ENCODE measurements at regions not wholly inside any gene's neighbourhood (a gene's known extent, or its start where the extent isn't known, plus 50 kb on each side); places are given as distances from the start of the nearest gene placed in this dataset.
"Not testable (repeated sequence)": the region's sequence is repeated elsewhere in the genome, so short reads cannot be mapped to it uniquely, and the experiment has no call there.

DNA sequence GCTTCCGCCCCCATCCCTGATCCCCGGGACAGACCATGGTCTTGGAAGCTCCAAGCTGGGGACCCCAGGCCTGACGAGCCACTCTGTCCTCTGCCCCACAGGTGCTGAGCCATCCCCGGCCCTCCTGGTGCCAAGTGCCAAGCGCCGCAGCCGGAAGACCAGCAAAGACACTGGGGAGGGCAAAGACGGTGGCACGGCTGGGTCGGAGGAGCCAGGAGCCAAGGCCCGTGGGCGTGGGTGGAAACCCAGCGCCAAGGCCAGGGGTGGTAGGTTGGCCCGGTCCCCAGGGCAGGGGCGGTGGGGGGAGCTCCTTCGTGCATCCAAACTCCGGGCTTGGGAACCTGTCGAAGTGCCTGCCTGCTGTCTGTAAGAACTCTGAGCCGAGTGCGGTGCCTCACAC, 130.3 kb downstream of the ZNF479 start:
- TF ChIP-seq POLR2A, EP300 (IDR thresholded peaks at IDR 0.05): not testable (repeated sequence)
- TF ChIP-seq, protein P1, sequence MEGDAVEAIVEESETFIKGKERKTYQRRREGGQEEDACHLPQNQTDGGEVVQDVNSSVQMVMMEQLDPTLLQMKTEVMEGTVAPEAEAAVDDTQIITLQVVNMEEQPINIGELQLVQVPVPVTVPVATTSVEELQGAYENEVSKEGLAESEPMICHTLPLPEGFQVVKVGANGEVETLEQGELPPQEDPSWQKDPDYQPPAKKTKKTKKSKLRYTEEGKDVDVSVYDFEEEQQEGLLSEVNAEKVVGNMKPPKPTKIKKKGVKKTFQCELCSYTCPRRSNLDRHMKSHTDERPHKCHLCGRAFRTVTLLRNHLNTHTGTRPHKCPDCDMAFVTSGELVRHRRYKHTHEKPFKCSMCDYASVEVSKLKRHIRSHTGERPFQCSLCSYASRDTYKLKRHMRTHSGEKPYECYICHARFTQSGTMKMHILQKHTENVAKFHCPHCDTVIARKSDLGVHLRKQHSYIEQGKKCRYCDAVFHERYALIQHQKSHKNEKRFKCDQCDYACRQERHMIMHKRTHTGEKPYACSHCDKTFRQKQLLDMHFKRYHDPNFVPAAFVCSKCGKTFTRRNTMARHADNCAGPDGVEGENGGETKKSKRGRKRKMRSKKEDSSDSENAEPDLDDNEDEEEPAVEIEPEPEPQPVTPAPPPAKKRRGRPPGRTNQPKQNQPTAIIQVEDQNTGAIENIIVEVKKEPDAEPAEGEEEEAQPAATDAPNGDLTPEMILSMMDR (IDR thresholded peaks at IDR 0.05), result not testable (repeated sequence)
